B cell (primary cell): ENCODE measurements at regions not wholly inside any gene's neighbourhood (a gene's known extent, or its start where the extent isn't known, plus 50 kb on each side); places are given as distances from the start of the nearest gene placed in this dataset.

Experiments
- ATAC-seq: fragments of 200-7000 bp; cut with Tn5 transposase; one replicate; pipeline ENCODE4 v1.10.0; 2021; ENCODE audit warnings: low read depth, mild to moderate bottlenecking, moderate number of reproducible peaks, moderate library complexity
- CTCF ChIA-PET: fragments of 350-600 bp; sonication (Branson Sonifier 250); formaldehyde crosslinking; loops from one replicate; lab custom pipeline; 2021; ENCODE audit warnings: antibody characterized with exemption, inconsistent platforms; lab: Charles Lee
- POLR2A ChIA-PET: fragments of 350-600 bp; sonication (Branson Sonifier 250); formaldehyde crosslinking; loops from one replicate; lab custom pipeline; 2021; ENCODE audit warnings: antibody characterized with exemption; lab: Charles Lee
- DNase-seq: peaks from one replicate; pipeline ENCODE4 v3.0.0; 2013
- H2AFZ ChIP-seq: 2 replicates; pipeline ENCODE4 v1.6.1; 2012; ENCODE audit warnings: mild to moderate bottlenecking, low read depth, low read length; ENCODE audit not compliant: insufficient read depth, poor library complexity, severe bottlenecking
- H3K27ac ChIP-seq, 2 donors: 1 replicate in 1 of 2; 2 replicates in 1 of 2; pipeline ENCODE4 v1.5.1; 2012 to 2013; ENCODE audit warnings: low read length in 2 of 2, mild to moderate bottlenecking in 2 of 2, moderate library complexity in 1 of 2
- H3K27me3 ChIP-seq, 4 experiments: fragments of 200-600 bp in 1 of 4; sonication (generic) in 1 of 4; replicated peaks in 1 of 4; 1 replicate in 2 of 4; 2 replicates in 2 of 4; pipeline versions ENCODE4 v1.6.1 to v1.7.0; 2013 to 2016; ENCODE audit warnings: low read length in 3 of 4, mild to moderate bottlenecking in 2 of 4, mixed read lengths in 1 of 4, moderate library complexity in 1 of 4; ENCODE audit not compliant: insufficient read depth in 4 of 4, control insufficient read depth in 3 of 4; ENCODE audit errors: control extremely low read depth in 1 of 4
- H3K36me3 ChIP-seq, 2 experiments: replicated peaks in 1 of 2; 1 replicate in 1 of 2; 2 replicates in 1 of 2; pipeline versions ENCODE4 v1.6.1 to v1.7.1; 2013; ENCODE audit warnings: low read length in 1 of 2; ENCODE audit not compliant: insufficient read depth in 2 of 2, control insufficient read depth in 1 of 2; ENCODE audit errors: control extremely low read depth in 1 of 2, extremely low read depth in 1 of 2
- H3K4me1 ChIP-seq, 2 donors: fragments of 200-600 bp in 1 of 2; sonication (generic) in 1 of 2; 1 replicate in 1 of 2; 2 replicates in 1 of 2; pipeline versions ENCODE4 v1.5.1 to v1.6.1; 2013 to 2017; ENCODE audit warnings: low read length in 2 of 2; ENCODE audit not compliant: control insufficient read depth in 2 of 2, insufficient read depth in 2 of 2
- H3K4me2 ChIP-seq: replicated peaks from 2 replicates; pipeline ENCODE3; 2012; ENCODE audit warnings: mild to moderate bottlenecking, low read depth, low read length; ENCODE audit not compliant: poor library complexity, severe bottlenecking
- H3K4me3 ChIP-seq, 5 experiments: fragments of 200-600 bp in 1 of 5; sonication (generic) in 1 of 5; 1 replicate in 3 of 5; 2 replicates in 2 of 5; pipeline versions ENCODE4 v1.5.1 to v1.7.0; 2011 to 2016; ENCODE audit warnings: low read length in 4 of 5, mild to moderate bottlenecking in 4 of 5, low read depth in 2 of 5, control low read depth in 1 of 5, moderate library complexity in 1 of 5; ENCODE audit not compliant: insufficient read depth in 1 of 5; ENCODE audit errors: control extremely low read depth in 1 of 5, extremely low read depth in 1 of 5
- H3K79me2 ChIP-seq: fragments of 200-600 bp; sonication (generic); one replicate; pipeline ENCODE4 v1.6.0; 2016; ENCODE audit warnings: low read length; ENCODE audit not compliant: control insufficient read depth, insufficient read depth
- H3K9ac ChIP-seq: fragments of 200-600 bp; sonication (generic); 2 replicates; pipeline ENCODE4 v1.6.1; 2017; ENCODE audit warnings: mild to moderate bottlenecking, low read length, moderate library complexity
- H3K9me3 ChIP-seq, 3 donors: one replicate each; pipeline versions ENCODE4 v1.6.1 to v1.7.1; 2013; ENCODE audit warnings: low read length in 2 of 3; ENCODE audit not compliant: control insufficient read depth in 2 of 3, insufficient read depth in 1 of 3; ENCODE audit errors: control extremely low read depth in 1 of 3
- H4K20me1 ChIP-seq: 2 replicates; pipeline ENCODE4 v1.6.0; 2012; ENCODE audit warnings: mild to moderate bottlenecking, low read length; ENCODE audit not compliant: insufficient read depth, control insufficient read depth, poor library complexity, severe bottlenecking
- H3K27ac Mint-ChIP-seq: one replicate; pipeline ENCODE4 v1.8.0; 2021; ENCODE audit warnings: mixed read lengths
- H3K27me3 Mint-ChIP-seq: one replicate; pipeline ENCODE4 v1.8.0; 2021; ENCODE audit warnings: mixed read lengths
- H3K4me1 Mint-ChIP-seq: one replicate; pipeline ENCODE4 v1.8.0; 2021; ENCODE audit warnings: mixed read lengths
- H3K4me3 Mint-ChIP-seq: one replicate; pipeline ENCODE4 v1.8.0; 2021; ENCODE audit warnings: mixed read lengths
- H3K9me3 Mint-ChIP-seq: one replicate; pipeline ENCODE4 v1.8.0; 2022; ENCODE audit warnings: mixed read lengths; ENCODE audit not compliant: insufficient read depth
- CTCF ChIP-seq: fragments of 200-600 bp; IDR thresholded peaks from one replicate; pipeline ENCODE4 v1.8.0; 2022; ENCODE audit warnings: antibody characterized with exemption, mild to moderate bottlenecking
- EZH2 ChIP-seq: IDR thresholded peaks from 2 replicates; pipeline ENCODE4 v1.6.1; 2012; ENCODE audit warnings: borderline replicate concordance, low read depth, mild to moderate bottlenecking, moderate library complexity, low read length; ENCODE audit not compliant: insufficient read depth, poor library complexity, severe bottlenecking
- WGBS: methylation state at CpG from one replicate; pipeline ENCODE4 v1.1.5; 2013; ENCODE audit warnings: missing lambda C conversion rate; ENCODE audit not compliant: insufficient coverage; 5-methylcytosine and 5-hydroxymethylcytosine counted together
- intact Hi-C: fragments of 100-400 bp; cut with micrococcal nuclease; formaldehyde crosslinking; loops from one replicate; pipeline ENCODE4 v1.10.0; 2022

- no peak overlapping the region for H3K27ac Mint-ChIP-seq
- Histone ChIP-seq H3K9ac (no peak overlapping the region), H3K9me3 (peaks cover 0 to 15% (median 0%) of the 10 kb centered on the region in 3 donors), H3K36me3 (no peaks in the 10 kb centered on the region), H2AFZ (no peak overlapping the region), H3K27me3 (no peaks in the 10 kb centered on the region), H3K4me1 (no peaks in the 10 kb centered on the region), H3K79me2 (no peaks in the 10 kb centered on the region), H3K27ac (no peak overlapping the region), H4K20me1 (no peaks in the 10 kb centered on the region), H3K4me3 (no peak overlapping the region), H3K4me2 (no peak overlapping the region)
- WGBS = 37% methylated on average over 5 of the region's 7 CpGs
- ChIA-PET POLR2A (no interaction called here), CTCF (interaction anchor here (1.0 kb wide), 1 partner anchor 9 kb away, joined by 3 read pairs; no protein-coding TSS in a partner anchor)
- intact Hi-C loops = no loop called here
- TF ChIP-seq CTCF (peak; percentile 11), EZH2 (no peak)
- ATAC-seq (peak; percentile 33), DNase-seq (peak; percentile 12)
- no peaks in the 10 kb centered on the region for H3K27me3 Mint-ChIP-seq
- no peak overlapping the region for H3K4me3 Mint-ChIP-seq
- peaks cover 2% of the 10 kb centered on the region for H3K9me3 Mint-ChIP-seq
- peaks cover 1% of the 10 kb centered on the region for H3K4me1 Mint-ChIP-seq
Measured at GRCh38 chr16:27639561-27640276, 89.8 kb downstream of the KATNIP start.

GRCh38 chr16:27640277-27640600 lies 90.3 kb downstream of the KATNIP start:
- no peaks in the 10 kb centered on the region for H3K4me1 ChIP-seq
- H3K79me2 ChIP-seq = no peaks in the 10 kb centered on the region
- no peak for TF ChIP-seq CTCF
- no peak for TF ChIP-seq EZH2
- ChIA-PET POLR2A (no interaction called here), CTCF (interaction anchor here (1.0 kb wide), 1 partner anchor 9 kb away, joined by 3 read pairs; no protein-coding TSS in a partner anchor)
- Mint-ChIP-seq H3K4me1 (peaks cover 1% of the 10 kb centered on the region), H3K27ac (no peak overlapping the region), H3K27me3 (no peaks in the 10 kb centered on the region), H3K4me3 (no peak overlapping the region), H3K9me3 (peaks cover 2% of the 10 kb centered on the region)
- no peak overlapping the region for H3K9ac ChIP-seq
- no peak for DNase-seq
- no peak for ATAC-seq
- no peak overlapping the region for H3K27ac ChIP-seq
- H3K4me3 ChIP-seq = no peak overlapping the region
- whole genome bisulfite sequencing = 81% methylated on average over 5 of the region's 6 CpGs
- no peak overlapping the region for H2AFZ ChIP-seq
- H3K9me3 ChIP-seq = peaks cover 0 to 15% (median 0%) of the 10 kb centered on the region in 3 donors
- no peaks in the 10 kb centered on the region for H4K20me1 ChIP-seq
- intact Hi-C loops = no loop called here
- H3K36me3 ChIP-seq = no peaks in the 10 kb centered on the region
- no peaks in the 10 kb centered on the region for H3K27me3 ChIP-seq
- no peak overlapping the region for H3K4me2 ChIP-seq
